HCT116 (cell line): ENCODE measurements at regions not wholly inside any gene's neighbourhood (a gene's known extent, or its start where the extent isn't known, plus 50 kb on each side); places are given as distances from the start of the nearest gene placed in this dataset.

Experiments used
- ATF3 ChIP-seq: IDR thresholded peaks from 2 replicates; pipeline ENCODE4 v1.6.1; 2012
- CEBPB ChIP-seq: IDR thresholded peaks from 2 replicates; pipeline ENCODE4 v1.6.1; 2012; ENCODE audit warnings: low read depth
- CTCF ChIP-seq, 3 experiments: fragments of 200-600 bp in 1 of 3; sonication (generic) in 1 of 3; IDR thresholded peaks in 2 of 3; conservative IDR thresholded peaks in 1 of 3; 2 replicates each; pipeline ENCODE4 v1.5.1; 2012 to 2017; ENCODE audit warnings: low read depth in 2 of 3, low read length in 2 of 3, antibody characterized with exemption in 1 of 3, borderline replicate concordance in 1 of 3, control low read depth in 1 of 3, mild to moderate bottlenecking in 1 of 3, mixed read lengths in 1 of 3, mixed run types in 1 of 3, moderate library complexity in 1 of 3; ENCODE audit not compliant: insufficient read depth in 1 of 3
- EZH2 ChIP-seq: fragments of 200-600 bp; sonication (generic); IDR thresholded peaks from 2 replicates; pipeline ENCODE4 v1.6.1; 2017; ENCODE audit warnings: antibody characterized with exemption, mixed run types
- POLR2A ChIP-seq: IDR thresholded peaks from 2 replicates; pipeline ENCODE4 v1.7.0; 2011; ENCODE audit warnings: borderline replicate concordance; ENCODE audit not compliant: insufficient read depth, insufficient read length; ENCODE audit errors: extremely low read depth
- SP1 ChIP-seq: IDR thresholded peaks from 2 replicates; pipeline ENCODE4 v1.6.1; 2012; ENCODE audit warnings: low read depth
- ZFX ChIP-seq: fragments of 450-650 bp; IDR thresholded peaks from 2 replicates; pipeline ENCODE4 v1.6.1; 2017

GRCh38 chr18:28973324-28973723 is 796.4 kb upstream of the CDH2 start:
- TF ChIP-seq CTCF (IDR thresholded peaks at IDR 0.05 in 2 of 3, conservative IDR thresholded peaks at IDR 0.05 in 1 of 3; ENCODE audit: borderline replicate concordance in 1 of 3, insufficient read depth in 1 of 3, low read depth in 2 of 3, low read length in 2 of 3): no peak
- TF ChIP-seq POLR2A: no peak
- TF ChIP-seq EZH2: no peak
- no peak for TF ChIP-seq ZFX
- no peak for TF ChIP-seq ATF3
- no peak for TF ChIP-seq CEBPB
- no peak for TF ChIP-seq SP1
